ENCODE measurements at regions not wholly inside any gene's neighbourhood (a gene's known extent, or its start where the extent isn't known, plus 50 kb on each side); places are given as distances from the start of the nearest gene placed in this dataset.

DNA sequence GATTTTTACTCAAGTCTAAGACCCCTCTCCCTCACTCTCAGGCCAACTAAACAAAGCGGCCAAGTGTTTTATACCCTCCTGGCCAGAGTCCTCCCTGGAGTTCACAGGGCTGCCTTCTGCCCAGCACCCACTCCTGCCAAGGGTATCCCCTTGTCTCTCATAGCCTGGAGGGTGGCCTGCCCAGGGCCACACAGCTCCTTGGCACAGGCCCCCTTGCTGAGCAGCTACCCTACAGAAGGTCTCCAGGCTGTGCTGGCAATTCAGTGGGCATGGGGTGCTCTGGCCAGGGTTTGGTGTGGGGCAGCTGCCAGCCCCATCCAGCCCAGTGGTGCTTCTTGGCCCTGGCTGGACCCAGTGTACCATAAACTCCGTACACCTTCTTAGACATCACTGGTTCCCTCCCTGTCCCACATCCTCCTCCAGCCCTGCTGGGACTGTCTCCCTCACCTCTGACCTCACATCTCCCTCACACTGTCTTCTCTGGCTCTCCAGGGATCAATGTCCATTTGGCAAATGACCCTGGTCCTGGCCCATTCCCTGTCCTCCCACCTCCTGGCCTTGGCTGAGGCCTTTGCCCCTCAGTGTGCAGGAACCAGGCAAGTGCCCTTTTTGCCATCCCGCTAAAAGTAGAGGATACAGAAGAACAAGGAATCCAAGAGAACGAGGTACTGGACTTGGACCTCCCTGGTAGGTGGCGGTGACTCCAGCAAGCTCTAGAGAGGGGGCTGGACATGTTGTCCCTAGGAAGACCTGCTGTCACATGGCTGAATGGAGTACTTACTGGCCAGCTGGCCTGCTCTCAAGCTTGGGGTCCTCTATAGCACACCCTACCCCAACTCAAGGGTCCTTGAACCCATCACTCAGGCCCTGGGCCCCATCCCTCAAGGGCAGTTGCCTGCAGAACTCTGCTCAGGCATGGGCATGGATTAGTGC, 50.0 kb upstream of the TRPM1 start:
- no peak for DNase-seq

DNA sequence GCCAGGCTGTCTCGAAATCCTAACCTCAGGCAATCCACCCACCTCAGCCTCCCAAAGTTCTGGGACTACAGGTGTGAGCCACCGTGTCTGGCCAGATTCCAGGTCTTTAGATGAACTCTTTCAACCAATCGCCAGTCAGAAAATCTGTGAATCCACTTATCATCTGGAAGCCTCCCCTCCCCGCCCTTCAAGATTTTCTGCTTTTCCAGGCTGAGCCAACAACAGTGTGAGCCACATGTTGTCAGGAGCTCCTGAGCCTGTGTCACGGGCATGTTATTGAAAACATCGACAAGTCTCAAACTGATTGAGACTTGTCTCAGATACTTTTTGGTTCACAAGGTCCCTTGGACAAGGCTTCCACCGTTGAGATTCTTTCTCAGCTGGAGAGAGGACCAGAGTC, 52.0 kb upstream of the TRPM1 start:
- no peak for DNase-seq

DNA sequence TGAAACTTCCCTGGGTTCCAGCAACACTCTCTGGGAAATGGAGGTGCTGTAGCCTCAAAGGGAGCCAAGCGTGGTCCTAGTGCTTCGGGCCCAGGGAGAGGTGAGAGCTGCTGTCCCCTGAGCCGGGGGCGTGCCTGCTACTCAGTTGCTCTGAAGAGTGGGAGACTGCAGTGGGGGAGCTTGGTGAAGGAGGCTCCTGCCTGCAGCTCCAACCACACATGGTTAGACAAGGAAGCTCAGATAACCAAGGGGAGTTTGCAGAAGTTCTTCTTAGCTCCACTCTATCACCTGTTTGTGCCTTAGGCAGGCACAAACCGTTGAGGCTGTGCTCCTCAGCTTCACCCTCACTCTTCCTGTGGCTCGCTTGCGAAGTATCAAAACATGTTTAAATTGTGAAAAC, 53.6 kb upstream of the TRPM1 start:
- no peak for DNase-seq

DNA sequence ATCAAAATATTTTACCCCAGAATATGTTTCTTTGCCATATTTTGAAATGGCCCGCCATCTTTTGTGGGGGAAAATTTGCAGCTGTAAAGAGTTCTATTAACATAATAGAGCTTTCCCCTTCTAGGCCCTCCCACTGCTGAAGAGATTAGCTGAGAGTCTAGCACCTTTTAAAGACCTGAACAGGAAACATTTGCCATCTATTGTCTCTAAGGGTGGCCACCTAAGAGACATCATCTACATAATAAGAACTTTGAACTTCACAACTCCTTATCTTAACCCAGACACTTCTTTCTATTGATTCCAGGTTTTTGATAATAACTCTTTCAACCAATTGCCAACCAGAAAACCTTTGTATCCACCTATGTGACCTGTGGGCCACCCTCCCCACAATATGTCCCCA, 54.7 kb upstream of the TRPM1 start:
- no peak for DNase-seq

DNA sequence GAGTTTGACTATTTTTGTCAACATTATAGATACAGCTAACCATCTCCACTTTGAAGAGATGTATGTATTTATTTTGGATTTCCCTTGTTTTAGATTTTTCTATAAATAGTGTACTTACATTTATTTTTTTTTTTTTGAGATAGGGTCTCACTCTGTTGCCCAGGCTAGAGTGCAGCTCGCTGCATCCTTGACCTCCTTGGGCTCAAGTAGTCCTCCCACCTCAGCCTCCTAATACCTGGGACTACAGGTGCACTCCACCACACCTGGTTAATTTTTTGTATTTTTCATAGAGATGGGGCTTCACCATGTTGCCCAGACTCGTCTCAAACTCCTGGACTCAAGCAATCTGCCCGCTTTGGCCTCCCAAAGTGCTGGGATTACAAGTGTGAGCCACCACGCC, 55.3 kb upstream of the TRPM1 start:
- DNase-seq: no peak

DNA sequence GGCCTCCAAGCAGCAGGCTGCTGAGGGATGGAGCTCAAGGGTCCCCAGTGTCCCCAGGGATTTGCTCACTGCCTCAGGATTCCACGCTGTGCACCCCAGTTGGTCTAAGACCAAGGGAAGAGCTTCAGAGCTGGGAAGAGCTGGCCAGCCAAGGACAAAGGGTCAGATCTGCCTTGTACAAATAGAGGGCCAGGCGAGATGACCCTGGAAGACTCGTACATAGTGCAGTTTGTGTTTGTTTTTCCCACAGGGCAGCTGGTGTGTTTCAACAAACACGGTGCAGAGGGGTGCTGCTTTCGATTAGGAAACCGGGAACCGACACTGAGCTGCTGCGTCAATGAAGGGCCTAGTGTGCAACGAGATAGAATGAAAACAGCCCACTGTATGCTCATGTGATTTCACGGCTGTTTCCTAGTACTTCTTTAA, 56.1 kb upstream of the TRPM1 start:
- no peak for DNase-seq

DNA sequence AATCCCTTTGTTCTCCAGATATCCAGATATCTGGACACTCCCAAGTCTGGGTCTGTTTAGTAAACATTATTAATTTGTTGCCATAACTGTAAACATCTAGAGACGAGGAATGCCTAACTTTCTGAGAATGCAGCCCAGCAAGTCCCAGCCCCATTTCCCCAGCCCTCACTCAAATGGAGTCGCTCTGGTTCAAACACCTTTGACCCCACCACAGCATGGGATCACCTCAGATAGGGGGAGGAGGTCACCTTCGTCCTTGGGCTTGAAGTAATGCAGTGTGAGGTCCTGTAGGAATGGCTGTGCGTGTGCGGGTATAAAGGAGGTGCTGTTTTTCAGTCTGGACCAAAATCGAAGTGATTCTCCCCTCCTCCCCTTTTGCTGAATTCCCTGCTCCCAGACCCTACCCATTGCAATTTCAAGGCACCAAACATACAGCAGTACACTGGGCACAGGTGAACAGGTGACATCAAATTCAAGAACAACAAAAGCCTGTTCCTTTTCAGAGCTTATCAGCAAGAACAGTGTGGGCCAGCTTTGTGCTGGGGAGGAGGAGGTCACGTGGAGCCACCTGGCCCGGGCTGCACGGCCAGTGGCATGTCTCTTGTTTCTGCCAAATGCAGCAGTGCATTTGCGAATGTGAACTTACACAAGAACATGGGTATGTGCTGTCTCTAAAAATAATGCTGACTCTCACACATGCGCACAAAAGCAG, 57.5 kb upstream of the TRPM1 start:
- no peak for DNase-seq

DNA sequence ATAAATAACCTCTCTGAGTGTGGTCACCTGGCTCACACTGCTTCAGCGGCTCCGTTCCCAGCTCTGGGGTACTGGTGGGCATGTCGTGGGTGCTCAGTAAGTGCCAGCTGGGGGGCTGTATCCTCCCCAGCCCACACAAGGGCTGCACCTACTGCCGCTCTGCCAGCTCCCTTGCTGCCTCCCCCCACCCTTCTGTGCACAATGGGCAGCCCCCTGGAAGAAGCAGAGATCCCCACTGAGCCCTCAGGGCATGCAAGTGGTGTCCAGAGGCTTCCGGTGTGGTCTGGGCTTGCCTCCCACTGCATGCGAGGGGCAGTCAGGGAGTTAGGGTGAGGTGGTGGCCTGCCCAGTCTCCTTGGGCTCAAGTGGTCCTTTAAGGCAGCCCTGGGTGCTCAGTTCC, 58.3 kb upstream of the TRPM1 start:
- DNase-seq: no peak

DNA sequence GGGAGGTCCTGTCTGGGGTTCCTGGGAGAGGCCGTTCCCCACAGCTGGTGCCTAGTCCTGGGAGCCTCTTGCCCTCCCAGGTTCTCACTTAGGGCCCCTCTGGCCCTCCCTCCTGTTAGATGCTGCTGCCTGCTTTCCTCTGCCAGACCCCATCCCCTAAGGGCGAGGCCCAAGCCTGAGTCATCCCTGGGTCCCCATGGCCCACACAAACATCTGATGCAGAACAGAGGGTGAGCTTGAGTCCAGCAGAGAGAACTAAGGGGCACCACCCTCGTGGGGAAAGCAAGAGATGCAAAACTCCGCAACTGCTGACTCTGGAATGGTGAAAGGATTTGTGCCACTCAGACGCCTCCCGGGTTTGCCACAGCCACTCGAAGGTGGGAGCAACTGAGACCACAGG, 58.8 kb upstream of the TRPM1 start:
- DNase-seq: no peak

DNA sequence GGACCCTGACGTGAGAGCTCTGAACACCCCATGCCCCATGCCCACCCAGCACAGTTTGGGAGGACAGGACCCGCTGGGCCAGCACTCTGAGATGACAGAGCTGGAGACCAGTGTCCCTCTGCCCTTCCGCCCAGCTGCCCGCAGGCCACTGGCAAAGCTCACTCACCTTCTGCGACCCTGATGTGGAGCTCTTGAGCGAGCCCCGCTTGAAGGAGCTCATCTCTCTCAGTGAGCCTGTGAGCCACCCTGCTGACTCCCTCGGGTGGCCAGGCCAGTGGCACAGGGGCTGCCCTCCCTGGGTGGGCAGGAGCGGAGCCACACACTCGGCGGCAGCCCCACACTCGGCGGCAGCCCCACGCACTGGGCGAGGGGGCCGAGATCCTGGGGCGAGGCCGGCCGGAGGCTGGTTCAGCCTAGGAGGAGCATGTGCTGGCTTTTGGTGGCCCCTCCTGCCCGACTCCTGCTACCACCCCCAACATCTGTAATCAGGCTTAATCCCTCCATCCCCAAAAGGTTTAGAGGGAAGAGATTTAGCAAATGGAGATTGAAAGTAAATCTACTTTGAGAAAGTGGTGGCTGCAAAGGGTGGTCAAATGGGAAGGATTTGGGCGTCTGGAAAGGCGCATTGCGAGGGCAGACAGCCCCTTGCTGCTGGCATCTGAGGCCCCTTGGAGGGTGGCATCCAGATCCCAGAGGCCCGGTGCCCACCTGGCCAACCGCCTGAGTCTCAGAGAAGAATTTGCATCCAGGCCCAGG, 59.4 kb upstream of the TRPM1 start:
- no peak for DNase-seq

DNA sequence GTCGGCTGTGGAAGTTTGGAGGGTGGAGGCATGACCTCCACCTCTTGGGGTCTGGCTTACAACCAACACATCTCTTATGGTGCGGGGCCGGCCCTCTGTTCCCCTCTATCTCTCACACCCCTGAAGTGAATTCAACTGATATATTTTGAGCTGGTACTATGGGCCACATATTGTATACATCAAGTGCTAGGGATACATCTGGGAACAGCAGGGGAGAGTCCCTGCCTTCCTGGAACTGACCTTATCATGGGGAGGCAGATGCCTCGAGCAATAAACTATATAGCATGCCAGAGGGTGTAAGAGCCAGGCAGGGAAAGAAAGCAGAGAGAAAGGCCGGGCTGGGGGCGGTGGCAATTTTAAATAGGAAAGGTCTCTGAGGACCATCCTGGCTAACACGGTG, 60.4 kb upstream of the TRPM1 start:
- no peak for DNase-seq

DNA sequence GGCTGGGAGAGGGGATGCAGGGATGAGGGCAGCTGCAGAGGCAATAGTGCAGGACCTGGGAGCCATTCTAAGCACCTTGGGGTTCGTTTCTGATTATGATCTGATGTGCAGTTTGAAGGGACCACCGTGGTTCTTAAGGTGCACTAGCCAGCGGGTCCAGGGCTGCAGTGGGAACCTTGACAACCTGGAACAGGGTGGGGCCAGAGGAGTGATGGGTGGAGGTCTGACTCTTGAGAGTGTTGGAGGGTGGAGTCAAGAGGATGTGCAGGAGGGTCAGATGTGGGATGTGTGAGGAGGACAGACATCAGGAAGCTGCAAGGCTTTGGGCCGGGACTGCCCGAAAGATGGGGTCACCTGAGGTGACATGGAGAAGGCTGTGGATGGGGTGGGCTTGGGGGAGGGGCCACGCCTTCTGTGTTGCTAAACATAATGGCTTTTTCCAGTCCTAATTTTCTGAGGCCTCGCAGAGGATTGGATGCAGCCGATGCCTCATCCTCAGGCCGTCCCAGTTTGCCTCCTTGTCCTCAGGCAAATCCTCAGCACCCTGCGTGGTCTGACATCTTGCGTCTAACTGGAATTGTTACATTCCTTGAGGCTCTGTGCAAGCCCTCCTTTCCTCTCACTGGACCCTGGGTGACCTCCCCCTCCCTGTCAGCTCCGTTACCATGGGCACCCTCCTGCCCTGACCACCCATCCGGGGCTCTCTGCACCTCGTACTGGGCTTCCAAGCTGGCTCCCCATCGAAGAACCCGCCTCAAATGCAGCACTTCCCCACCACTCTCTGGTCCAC, 61.4 kb upstream of the TRPM1 start:
- DNase-seq: no peak

DNA sequence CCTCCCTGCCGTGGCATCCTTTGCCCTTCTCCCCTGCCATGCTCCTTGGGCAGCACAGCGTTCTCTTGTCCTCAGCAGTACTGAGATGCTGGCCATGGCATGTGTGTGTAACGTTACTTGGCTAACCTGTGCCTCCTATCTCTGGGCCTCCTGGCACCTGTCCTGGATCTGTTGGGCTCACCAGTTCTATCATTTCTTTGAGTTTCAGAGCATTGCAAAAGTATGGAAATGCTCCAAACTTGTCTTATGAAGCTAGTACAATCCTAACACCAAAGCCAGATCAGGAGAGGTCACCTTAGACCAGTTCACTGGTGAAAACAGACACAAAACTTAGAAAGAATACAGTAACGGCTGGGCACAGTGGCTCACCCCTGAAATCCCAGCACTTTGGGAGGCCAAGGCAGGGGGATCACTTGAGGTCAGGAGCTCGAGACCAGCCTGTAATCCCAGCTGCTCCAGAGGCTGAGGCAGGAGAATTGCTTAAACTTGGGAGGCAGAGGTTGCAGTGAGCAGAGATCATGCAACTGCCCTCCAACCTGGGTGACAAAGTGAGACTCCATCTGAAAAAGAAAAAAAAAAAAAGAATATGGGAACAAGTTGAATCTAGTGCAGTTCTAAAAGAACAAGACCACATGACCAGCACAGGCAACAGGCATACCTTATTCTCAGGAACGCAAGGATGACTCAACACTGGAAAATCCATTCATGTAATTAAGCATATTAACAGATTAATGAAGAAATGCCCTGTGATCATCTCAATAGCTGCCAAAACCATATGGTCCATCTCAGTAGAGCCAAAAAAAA, 62.4 kb upstream of the TRPM1 start:
- DNase-seq: no peak

DNA sequence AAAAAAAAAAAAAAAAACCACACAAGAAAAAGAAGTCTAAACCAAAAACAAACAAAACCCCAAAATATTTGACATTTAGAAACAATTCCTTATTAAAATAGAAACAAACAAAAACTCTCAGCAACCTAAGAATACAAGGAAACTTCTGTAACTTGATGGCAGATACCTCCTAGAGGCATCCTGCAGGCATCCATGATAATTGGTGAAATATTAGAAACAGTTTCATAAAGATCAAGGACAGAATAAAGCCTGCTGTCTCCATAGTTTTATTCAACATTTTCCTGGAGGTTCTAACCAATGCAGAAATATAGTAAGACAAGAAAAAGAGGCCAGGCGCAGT, 63.0 kb upstream of the TRPM1 start:
- no peak for DNase-seq

DNA sequence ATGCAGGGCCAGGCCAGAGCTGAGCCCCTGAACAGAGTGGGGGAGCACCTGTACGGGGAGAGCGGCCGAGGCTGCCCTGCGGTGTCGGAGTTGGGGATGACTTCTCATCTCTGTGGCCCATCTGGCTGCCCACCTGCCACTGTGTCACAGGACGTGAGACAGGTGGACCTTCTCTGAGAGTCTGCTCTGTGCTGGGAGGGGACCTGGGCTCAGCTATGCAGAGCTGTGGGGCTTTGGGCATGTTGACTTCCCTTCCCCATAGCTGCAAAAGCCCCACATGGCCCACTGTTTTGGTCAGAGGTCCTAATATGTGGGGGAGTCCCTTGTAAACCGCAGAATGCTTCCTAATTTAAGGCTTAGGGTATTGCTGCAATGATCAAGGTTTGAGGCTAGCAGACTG, 68.0 kb upstream of the TRPM1 start:
- no peak for DNase-seq

DNA sequence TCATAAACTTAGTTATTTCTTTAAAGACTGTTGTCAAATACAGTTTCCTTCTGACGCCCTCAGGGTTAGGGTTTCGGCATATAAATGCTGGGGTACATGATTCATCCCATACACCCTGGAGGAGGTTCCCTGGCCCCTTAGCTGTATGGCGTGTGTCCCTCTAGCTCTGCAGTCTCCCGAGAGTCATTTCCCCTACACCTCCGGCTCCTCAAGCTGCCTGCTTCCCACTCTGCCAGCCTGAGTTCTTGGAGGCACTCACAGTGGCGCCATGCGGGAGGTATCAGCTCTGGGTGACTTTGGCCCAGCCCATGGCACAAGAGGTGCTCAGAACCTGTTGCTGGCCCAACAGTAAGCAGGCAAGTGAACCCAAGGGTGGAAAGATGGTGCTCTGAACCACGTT, 70.2 kb upstream of the TRPM1 start:
- DNase-seq: no peak

DNA sequence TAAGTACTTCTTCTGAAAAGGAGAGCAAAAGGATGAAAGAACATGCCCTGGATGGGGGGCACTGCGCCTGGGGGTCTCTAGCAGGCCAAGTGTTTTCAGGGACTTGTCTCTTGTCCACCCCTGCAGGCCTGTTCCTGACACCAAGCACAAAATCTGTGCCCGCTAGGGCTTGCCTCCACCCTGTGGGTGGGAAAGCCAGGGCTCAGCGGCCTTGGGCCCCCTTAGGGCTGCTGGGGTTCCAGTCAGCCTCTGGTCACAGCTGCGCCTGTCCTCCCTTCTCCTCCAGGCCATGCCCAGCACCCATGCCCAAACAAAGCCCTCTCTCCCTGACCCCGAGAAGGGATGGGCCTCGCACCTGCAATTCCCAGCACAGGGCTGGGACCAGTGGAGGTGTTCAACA, 71.1 kb upstream of the TRPM1 start:
- no peak for DNase-seq

DNA sequence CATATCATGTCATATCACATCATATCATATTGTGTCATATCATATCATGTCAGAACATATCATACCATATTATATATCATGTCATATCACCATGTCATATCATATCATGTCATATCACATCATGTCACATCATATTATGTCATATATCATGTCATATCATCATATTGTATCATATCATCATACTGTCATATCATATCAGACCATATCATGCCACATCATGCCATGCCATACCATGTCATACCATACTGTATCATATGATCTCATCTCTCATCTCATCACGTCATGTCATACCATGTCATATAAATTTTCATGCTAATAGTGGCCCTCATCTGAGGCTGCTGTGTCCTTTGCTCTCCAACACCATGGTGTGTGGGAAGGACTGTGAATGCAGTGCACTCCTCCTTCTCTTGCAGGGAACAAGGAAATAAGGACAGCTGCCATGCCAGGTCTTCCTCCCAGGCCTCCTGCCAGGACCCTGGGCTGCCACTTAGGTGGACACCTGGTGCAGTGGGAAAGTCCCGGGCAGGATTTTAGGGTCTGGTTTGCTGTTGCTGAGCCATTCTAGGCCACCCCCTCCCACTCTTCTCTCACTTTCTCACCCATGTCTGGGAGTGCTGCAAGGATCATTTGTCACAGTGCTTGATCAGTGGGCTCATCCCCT, 72.4 kb upstream of the TRPM1 start:
- DNase-seq: no peak

DNA sequence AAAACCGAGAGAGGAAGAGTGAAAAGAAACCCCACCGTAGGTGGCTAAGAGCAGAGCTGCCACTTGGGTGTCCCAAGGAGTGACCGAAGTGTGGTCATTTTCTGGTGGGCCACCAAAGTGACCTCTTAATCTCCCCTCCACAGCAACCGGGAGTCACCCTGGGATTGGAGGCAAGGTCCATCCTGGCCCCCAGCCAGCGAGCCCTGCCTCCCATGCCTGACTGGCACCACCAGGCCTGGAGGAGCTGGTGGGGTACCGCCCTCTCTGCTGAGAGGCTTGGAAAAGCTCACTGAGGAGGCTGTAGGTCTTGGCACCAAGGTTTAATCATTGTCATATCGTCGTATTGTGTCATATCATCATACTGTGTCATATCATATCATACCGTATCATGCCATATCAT, 74.0 kb upstream of the TRPM1 start:
- DNase-seq: no peak

DNA sequence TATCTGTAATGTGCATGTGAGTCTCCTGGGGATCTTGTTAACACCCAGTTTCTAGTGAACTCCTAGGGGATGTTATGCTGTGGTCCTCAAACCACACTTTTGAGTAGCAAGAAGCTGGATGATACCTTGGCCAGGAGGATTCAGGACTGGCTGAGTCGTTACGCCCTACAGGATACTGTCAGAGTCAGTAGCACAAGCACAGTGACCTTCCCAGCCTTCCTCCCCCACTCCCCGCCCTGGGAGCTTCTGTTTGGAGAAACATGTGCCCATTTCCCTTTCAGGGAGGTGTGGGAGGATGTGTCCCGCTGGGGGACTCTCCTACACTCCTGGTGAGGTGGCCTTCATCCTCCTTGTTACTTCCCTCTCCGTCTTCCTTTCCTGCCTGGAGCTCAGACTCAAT, 76.4 kb upstream of the TRPM1 start:
- no peak for DNase-seq

DNA sequence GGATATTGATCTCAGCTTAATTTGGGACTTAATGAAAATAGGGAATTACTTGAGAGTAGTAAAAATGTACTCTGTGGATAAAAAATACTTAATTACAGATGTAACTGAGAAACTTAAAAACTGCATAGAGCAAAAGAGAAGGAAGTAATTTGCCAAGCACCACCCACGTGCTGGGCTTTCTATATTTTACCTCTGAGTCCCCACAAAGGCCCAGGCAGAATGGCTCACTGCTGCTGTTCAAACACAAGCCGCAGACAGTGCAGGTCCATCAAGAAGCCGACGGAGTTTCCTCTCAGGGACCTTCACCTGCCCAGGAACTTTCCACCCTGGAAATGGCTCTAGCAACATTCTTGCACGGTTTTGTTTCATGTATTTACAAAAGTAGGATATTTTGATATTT, 77.2 kb upstream of the TRPM1 start:
- DNase-seq: no peak

DNA sequence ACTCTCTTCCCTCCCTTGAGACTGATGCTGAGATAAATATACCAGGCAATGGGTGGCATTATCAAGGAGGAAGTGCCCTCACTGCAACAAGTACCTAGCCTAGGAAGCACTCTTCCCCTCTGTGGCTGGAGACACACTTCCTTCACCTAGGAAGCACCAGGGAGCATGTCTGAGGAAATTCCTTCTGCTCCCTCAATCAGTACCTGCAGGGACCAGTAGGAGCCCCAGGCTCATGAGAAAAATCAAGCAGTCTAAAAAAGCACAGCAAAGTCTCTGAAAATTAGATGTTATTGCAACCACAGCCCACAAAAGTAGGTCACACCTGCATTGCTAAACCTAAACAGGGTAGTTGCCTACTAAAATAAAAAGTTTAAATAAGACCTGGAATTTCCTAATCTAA, 78.2 kb upstream of the TRPM1 start:
- no peak for DNase-seq

All from CD4-positive, alpha-beta T cell treated with Interleukin-6 for 4 hours (primary cell).